K562 (cell line): ENCODE measurements at regions not wholly inside any gene's neighbourhood (a gene's known extent, or its start where the extent isn't known, plus 50 kb on each side); places are given as distances from the start of the nearest gene placed in this dataset.

Experiments
- CBX1 ChIP-seq: sonication (generic); IDR thresholded peaks from 2 replicates; pipeline ENCODE4 v1.6.1; 2016; ENCODE audit warnings: antibody characterized with exemption, low read depth, mild to moderate bottlenecking
- CLOCK ChIP-seq: fragments of 250-450 bp; sonication (Bioruptor Pico); IDR thresholded peaks from 2 replicates; pipeline ENCODE4 v1.4.0; 2020; ENCODE audit warnings: mild to moderate bottlenecking, moderate library complexity, borderline replicate concordance
- CREBBP ChIP-seq: IDR thresholded peaks from one replicate; pipeline ENCODE4 v1.6.1; 2012; ENCODE audit warnings: low read depth, mild to moderate bottlenecking, control low read depth, inconsistent platforms, low read length
- DMBX1 ChIP-seq: fragments of 250-450 bp; sonication (Bioruptor Pico); IDR thresholded peaks from 2 replicates; pipeline ENCODE4 v1.8.0; 2022; ENCODE audit warnings: inconsistent platforms, mild to moderate bottlenecking, moderate library complexity, borderline replicate concordance
- FIP1L1 ChIP-seq: fragments of 200-400 bp; formaldehyde crosslinking; IDR thresholded peaks from 2 replicates; pipeline ENCODE4 v1.6.1; 2018; ENCODE audit warnings: mild to moderate bottlenecking, low read depth, low read length; ENCODE audit not compliant: poor library complexity, severe bottlenecking
- KLF1 ChIP-seq: fragments of 450-650 bp; IDR thresholded peaks from 2 replicates; pipeline ENCODE4 v1.6.1; 2016; ENCODE audit warnings: missing genetic modification characterization, missing compliant biosample characterization
- MAFK ChIP-seq: IDR thresholded peaks from 2 replicates; pipeline ENCODE4 v1.6.1; 2011; ENCODE audit warnings: low read length, improper control_type of control experiment
- MLX ChIP-seq, 2 experiments: fragments of 450-650 bp in 1 of 2; sonication (generic) in 1 of 2; formaldehyde crosslinking; conservative IDR thresholded peaks; 2 replicates each; pipeline versions ENCODE4 v1.4.0 to v1.8.1; 2020 to 2022; ENCODE audit warnings: mild to moderate bottlenecking in 1 of 2, missing genetic modification reagents in 1 of 2
- PTBP1 ChIP-seq: fragments of 200-400 bp; formaldehyde crosslinking; IDR thresholded peaks from 2 replicates; pipeline ENCODE4 v1.6.1; 2017; ENCODE audit warnings: low read depth, low read length
- SIX5 ChIP-seq, 2 experiments: IDR thresholded peaks; 2 replicates each; pipeline ENCODE4 v1.6.1; 2011; ENCODE audit warnings: low read length in 2 of 2, borderline replicate concordance in 1 of 2, low read depth in 1 of 2, mild to moderate bottlenecking in 1 of 2, moderate library complexity in 1 of 2; ENCODE audit not compliant: insufficient read depth in 1 of 2
- TARDBP ChIP-seq: fragments of 450-650 bp; IDR thresholded peaks from 2 replicates; pipeline ENCODE4 v1.6.1; 2016
- ZBTB40 ChIP-seq, 2 experiments: fragments of 450-650 bp in 1 of 2; sonication (generic) in 1 of 2; formaldehyde crosslinking in 1 of 2; IDR thresholded peaks; 2 replicates each; pipeline versions ENCODE4 v1.7.1 to v1.9.0; 2016 to 2022; ENCODE audit warnings: inconsistent platforms in 1 of 2, mild to moderate bottlenecking in 1 of 2, missing genetic modification reagents in 1 of 2
- ZFP36 ChIP-seq: fragments of 150-350 bp; IDR thresholded peaks from 2 replicates; pipeline ENCODE4 v1.6.1; 2018; ENCODE audit warnings: low read length, low read depth; ENCODE audit not compliant: partially characterized antibody
- ZNF311 ChIP-seq: fragments of 250-450 bp; sonication (Bioruptor Pico); IDR thresholded peaks from 2 replicates; pipeline ENCODE4 v1.4.0; 2020; ENCODE audit warnings: mild to moderate bottlenecking, moderate library complexity
- ZNF583 ChIP-seq: fragments of 250-450 bp; sonication (Bioruptor Pico); IDR thresholded peaks from 2 replicates; pipeline ENCODE4 v1.4.0; 2020
- ZNF584 ChIP-seq: fragments of 200-800 bp; sonication (Bioruptor generic); IDR thresholded peaks from 2 replicates; pipeline ENCODE4 v1.6.1; 2016; ENCODE audit warnings: low read depth, mild to moderate bottlenecking, missing genetic modification characterization, missing compliant biosample characterization
- ZNF778 ChIP-seq: fragments of 450-650 bp; formaldehyde crosslinking; IDR thresholded peaks from 2 replicates; pipeline ENCODE4 v1.4.0; 2020; ENCODE audit warnings: mild to moderate bottlenecking, moderate library complexity

GRCh38 chr7:106599343-106599698, 61.6 kb downstream of the CCDC71L start (continued):
- TF ChIP-seq CLOCK (CRISPR knock-in tag) (no peak), ZNF583 (CRISPR knock-in tag) (no peak), MLX (CRISPR knock-in tag; conservative IDR thresholded peaks at IDR 0.05) (0 out of 4 replicates have a peak, but pooled peaks of 1 of the 2 experiments have one; percentile 28), TARDBP (no peak), CREBBP (no peak), ZNF311 (CRISPR knock-in tag) (no peak), SIX5 (IDR thresholded peaks at IDR 0.05; ENCODE audit: borderline replicate concordance in 1 of 2, insufficient read depth in 1 of 2, low read depth in 1 of 2, low read length in 2 of 2) (no peak), ZFP36 (no peak), ZBTB40 (IDR thresholded peaks at IDR 0.05) (no peak), ZBTB40 (CRISPR knock-in tag; IDR thresholded peaks at IDR 0.05) (no peak), KLF1 (no peak), ZNF778 (CRISPR knock-in tag) (no peak), ZNF584 (CRISPR knock-in tag) (0 out of 2 replicates have a peak, but pooled peaks have one; percentile 13), CBX1 (no peak), FIP1L1 (no peak), PTBP1 (no peak), DMBX1 (0 out of 2 replicates have a peak, but pooled peaks have one; percentile 37), MAFK (0 out of 2 replicates have a peak, but pooled peaks have one; percentile 5)
